ENCODE measurements at regions not wholly inside any gene's neighbourhood (a gene's known extent, or its start where the extent isn't known, plus 50 kb on each side); places are given as distances from the start of the nearest gene placed in this dataset.

- no peaks in the 10 kb centered on the region for H3K27me3 ChIP-seq (ENCODE audit: control insufficient read depth, low read length)
- H3K27ac ChIP-seq (ENCODE audit: low read depth, low read length): no peak overlapping the region
- H3K4me1 ChIP-seq (ENCODE audit: control insufficient read depth, low read length): no peaks in the 10 kb centered on the region
- H3K9me3 ChIP-seq (ENCODE audit: control insufficient read depth, insufficient read depth, low read length): no peaks in the 10 kb centered on the region
- no peaks in the 10 kb centered on the region for H3K9me2 ChIP-seq (replicated peaks; ENCODE audit: control insufficient read depth, low read length)
- no peaks in the 10 kb centered on the region for H3K36me3 ChIP-seq (ENCODE audit: control insufficient read depth, low read length)
- H3K4me2 ChIP-seq (ENCODE audit: low read length): no peak overlapping the region
- H3F3A ChIP-seq (ENCODE audit: control insufficient read depth, insufficient read depth): no peaks in the 10 kb centered on the region
- H3K4me3 ChIP-seq (ENCODE audit: low read length): no peak overlapping the region
- TF ChIP-seq EZH2phosphoT487 (IDR thresholded peaks at IDR 0.05; ENCODE audit: borderline replicate concordance, low read length): no peak
- TF ChIP-seq, protein P1, sequence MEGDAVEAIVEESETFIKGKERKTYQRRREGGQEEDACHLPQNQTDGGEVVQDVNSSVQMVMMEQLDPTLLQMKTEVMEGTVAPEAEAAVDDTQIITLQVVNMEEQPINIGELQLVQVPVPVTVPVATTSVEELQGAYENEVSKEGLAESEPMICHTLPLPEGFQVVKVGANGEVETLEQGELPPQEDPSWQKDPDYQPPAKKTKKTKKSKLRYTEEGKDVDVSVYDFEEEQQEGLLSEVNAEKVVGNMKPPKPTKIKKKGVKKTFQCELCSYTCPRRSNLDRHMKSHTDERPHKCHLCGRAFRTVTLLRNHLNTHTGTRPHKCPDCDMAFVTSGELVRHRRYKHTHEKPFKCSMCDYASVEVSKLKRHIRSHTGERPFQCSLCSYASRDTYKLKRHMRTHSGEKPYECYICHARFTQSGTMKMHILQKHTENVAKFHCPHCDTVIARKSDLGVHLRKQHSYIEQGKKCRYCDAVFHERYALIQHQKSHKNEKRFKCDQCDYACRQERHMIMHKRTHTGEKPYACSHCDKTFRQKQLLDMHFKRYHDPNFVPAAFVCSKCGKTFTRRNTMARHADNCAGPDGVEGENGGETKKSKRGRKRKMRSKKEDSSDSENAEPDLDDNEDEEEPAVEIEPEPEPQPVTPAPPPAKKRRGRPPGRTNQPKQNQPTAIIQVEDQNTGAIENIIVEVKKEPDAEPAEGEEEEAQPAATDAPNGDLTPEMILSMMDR (IDR thresholded peaks at IDR 0.05; ENCODE audit: low read depth, low read length, poor library complexity, severe bottlenecking): no peak
- H3K79me2 ChIP-seq (ENCODE audit: control insufficient read depth, low read length): no peaks in the 10 kb centered on the region
- H4K20me1 ChIP-seq (ENCODE audit: control insufficient read depth, insufficient read depth, low read depth, low read length): no peaks in the 10 kb centered on the region
These were observed 164.2 kb upstream of the POU3F2 start for GRCh38 chr6:98670045-98670746.

DNA sequence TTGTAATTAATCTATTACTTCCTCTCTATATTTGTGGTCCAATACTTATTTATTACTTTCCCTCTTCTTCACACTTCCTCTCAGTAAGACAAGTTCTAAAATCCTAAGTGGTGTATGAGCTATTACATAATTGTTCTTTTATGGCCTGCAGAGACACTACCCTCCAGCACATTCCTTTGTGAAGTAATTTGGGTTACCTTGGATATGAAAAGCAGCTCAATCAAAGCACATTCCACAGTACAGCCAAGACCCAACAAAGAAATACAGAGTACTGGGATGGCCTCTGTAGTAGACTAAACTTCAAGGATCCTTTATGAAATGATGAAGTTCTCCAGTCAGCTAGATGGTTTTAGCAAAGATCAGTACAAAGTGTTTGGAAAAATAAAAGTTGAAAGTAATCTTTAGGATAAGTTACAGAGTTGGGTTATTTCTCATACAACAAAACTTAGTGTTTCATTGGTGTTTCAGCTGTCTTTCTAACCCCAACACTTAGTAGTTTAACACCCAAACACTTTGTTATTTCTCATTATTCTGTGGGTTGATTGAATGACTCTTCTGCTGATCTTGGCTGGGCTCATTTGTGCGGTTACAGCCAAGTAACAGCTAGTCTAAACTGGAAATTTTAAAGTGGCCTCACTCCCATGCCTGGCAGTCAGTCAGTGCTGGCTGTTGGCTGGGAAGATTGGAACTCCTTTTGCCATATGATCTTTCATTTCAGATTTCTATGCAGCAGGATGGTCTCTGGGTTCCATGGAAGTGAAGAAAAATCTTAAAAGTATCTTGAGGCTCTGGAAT is 161.5 kb upstream of the POU3F2 start:
- H3K4me2 ChIP-seq (ENCODE audit: low read length): no peak overlapping the region
- no peak overlapping the region for H3K4me3 ChIP-seq (ENCODE audit: low read length)
- TF ChIP-seq EZH2phosphoT487 (IDR thresholded peaks at IDR 0.05; ENCODE audit: borderline replicate concordance, low read length): no peak
- TF ChIP-seq, protein P1 (IDR thresholded peaks at IDR 0.05; ENCODE audit: low read depth, low read length, poor library complexity, severe bottlenecking): no peak
- no peaks in the 10 kb centered on the region for H3K9me2 ChIP-seq (replicated peaks; ENCODE audit: control insufficient read depth, low read length)
- H3K9me3 ChIP-seq (ENCODE audit: control insufficient read depth, insufficient read depth, low read length): no peaks in the 10 kb centered on the region
- no peaks in the 10 kb centered on the region for H3F3A ChIP-seq (ENCODE audit: control insufficient read depth, insufficient read depth)
- no peaks in the 10 kb centered on the region for H4K20me1 ChIP-seq (ENCODE audit: control insufficient read depth, insufficient read depth, low read depth, low read length)
- no peaks in the 10 kb centered on the region for H3K79me2 ChIP-seq (ENCODE audit: control insufficient read depth, low read length)
- H3K4me1 ChIP-seq (ENCODE audit: control insufficient read depth, low read length): no peaks in the 10 kb centered on the region
- H3K27me3 ChIP-seq (ENCODE audit: control insufficient read depth, low read length): no peaks in the 10 kb centered on the region
- no peak overlapping the region for H3K27ac ChIP-seq (ENCODE audit: low read depth, low read length)
- no peaks in the 10 kb centered on the region for H3K36me3 ChIP-seq (ENCODE audit: control insufficient read depth, low read length)

DNA sequence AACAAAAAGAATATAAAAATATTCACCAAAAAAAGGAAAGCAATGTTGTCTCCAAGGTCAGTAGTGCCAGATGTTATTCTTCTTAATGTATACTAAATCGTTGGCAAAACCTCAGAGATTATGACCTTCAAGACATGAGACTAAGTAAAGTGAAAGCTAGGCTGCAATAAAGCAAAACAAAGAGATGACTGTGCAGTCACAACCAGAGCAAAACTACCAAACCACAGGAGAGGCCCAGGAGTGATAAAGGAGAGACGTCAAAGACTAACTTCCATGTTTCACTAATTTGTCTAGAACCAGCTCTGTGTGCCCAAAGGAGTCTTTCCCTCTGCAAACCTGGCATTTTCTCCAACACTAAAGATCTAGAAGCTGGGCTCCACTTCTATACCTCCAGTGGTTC is 155.9 kb upstream of the POU3F2 start:
- Histone ChIP-seq H3K36me3 (ENCODE audit: control insufficient read depth, low read length) (no peaks in the 10 kb centered on the region), H3K9me3 (ENCODE audit: control insufficient read depth, insufficient read depth, low read length) (no peaks in the 10 kb centered on the region), H4K20me1 (ENCODE audit: control insufficient read depth, insufficient read depth, low read depth, low read length) (no peaks in the 10 kb centered on the region), H3K27me3 (ENCODE audit: control insufficient read depth, low read length) (no peaks in the 10 kb centered on the region), H3K4me1 (ENCODE audit: control insufficient read depth, low read length) (no peaks in the 10 kb centered on the region), H3K4me2 (ENCODE audit: low read length) (no peak overlapping the region), H3K79me2 (ENCODE audit: control insufficient read depth, low read length) (no peaks in the 10 kb centered on the region), H3F3A (ENCODE audit: control insufficient read depth, insufficient read depth) (no peaks in the 10 kb centered on the region), H3K4me3 (ENCODE audit: low read length) (no peak overlapping the region), H3K9me2 (replicated peaks; ENCODE audit: control insufficient read depth, low read length) (no peaks in the 10 kb centered on the region), H3K27ac (ENCODE audit: low read depth, low read length) (no peak overlapping the region)
- TF ChIP-seq, protein P1 (IDR thresholded peaks at IDR 0.05; ENCODE audit: low read depth, low read length, poor library complexity, severe bottlenecking): no peak
- TF ChIP-seq EZH2phosphoT487 (IDR thresholded peaks at IDR 0.05; ENCODE audit: borderline replicate concordance, low read length): no peak
